HG03045 (cell line): ENCODE measurements at regions not wholly inside any gene's neighbourhood (a gene's known extent, or its start where the extent isn't known, plus 50 kb on each side); places are given as distances from the start of the nearest gene placed in this dataset.
A peak's percentile ranks its signal among the peaks of the same experiment; 100 is the strongest.

ENCODE experiments used
- ATAC-seq: cut with Tn5 transposase; IDR thresholded peaks from one replicate; pipeline ENCODE4 v1.9.1; 2021; ENCODE audit warnings: mild to moderate bottlenecking, moderate library complexity; ENCODE audit not compliant: unreplicated experiment

GRCh38 chr1:170863621-170864020, 71.7 kb upstream of the MROH9 start:
- no peak for ATAC-seq

- ATAC-seq, result no peak
Observed at GRCh38 chr1:170864238-170864637, 71.1 kb upstream of the MROH9 start.

- ATAC-seq, result no peak
Observed at GRCh38 chr1:170864876-170865538, 70.3 kb upstream of the MROH9 start.

GRCh38 chr1:170866646-170867045, 68.7 kb upstream of the MROH9 start:
- ATAC-seq, result no peak

- no peak for ATAC-seq
Observed at GRCh38 chr1:170871868-170872267, 63.5 kb upstream of the MROH9 start.

GRCh38 chr1:170872663-170873062, 62.7 kb upstream of the MROH9 start:
- ATAC-seq, result peak; percentile 69

- ATAC-seq, result no peak
Observed at GRCh38 chr1:170874671-170875070, 60.7 kb upstream of the MROH9 start.

GRCh38 chr1:170881268-170882265, 53.8 kb upstream of the MROH9 start:
- ATAC-seq, result no peak
